ENCODE measurements at regions not wholly inside any gene's neighbourhood (a gene's known extent, or its start where the extent isn't known, plus 50 kb on each side); places are given as distances from the start of the nearest gene placed in this dataset.
A peak's percentile ranks its signal among the peaks of the same experiment; 100 is the strongest.

- Histone ChIP-seq H3K9ac (ENCODE audit: insufficient read depth in 1 of 2, low read depth in 2 of 2, low read length in 2 of 2) (no peak overlapping the region), H3K9me1 (ENCODE audit: control insufficient read depth, insufficient read depth, low read length) (no peaks in the 10 kb centered on the region), H3K4me3 (no peak overlapping the region), H3K4me1 (replicated peaks in 1 of 2; ENCODE audit: control insufficient read depth in 2 of 2, insufficient read depth in 2 of 2, low read length in 2 of 2) (no peaks in the 10 kb centered on the region), H4K20me1 (replicated peaks; ENCODE audit: control insufficient read depth, insufficient read depth, low read length) (no peaks in the 10 kb centered on the region), H3K27ac (ENCODE audit: extremely low read depth, low read depth, low read length) (no peak overlapping the region), H3K79me2 (ENCODE audit: control insufficient read depth, insufficient read depth, low read length) (no peaks in the 10 kb centered on the region), H2AFZ (ENCODE audit: low read depth, low read length) (no peak overlapping the region), H3K4me2 (ENCODE audit: insufficient read depth, low read length) (no peak overlapping the region), H3K27me3 (ENCODE audit: control insufficient read depth in 2 of 2, insufficient read depth in 2 of 2, low read length in 2 of 2) (no peaks in the 10 kb centered on the region), H3K9me3 (replicated peaks; ENCODE audit: control insufficient read depth, insufficient read depth, low read depth, low read length) (no peaks in the 10 kb centered on the region), H3K36me3 (ENCODE audit: control insufficient read depth, insufficient read depth, low read length) (no peaks in the 10 kb centered on the region)
- FAIRE-seq (no peak), DNase-seq (ENCODE audit: extremely low read depth in 1 of 4, low spot score in 3 of 4) (peak in 1 of 4 experiments; percentile 10), ATAC-seq (0 out of 3 replicates have a peak, but pooled peaks have one; percentile 25)
- in situ Hi-C loops (cut with MboI) (no loop called here), intact Hi-C loops (cut with micrococcal nuclease) (no loop called here)
- 0% methylated on average over 3 of the region's 3 CpGs for WGBS (ENCODE audit: insufficient coverage, low coverage, missing lambda C conversion rate)
- BruUV-seq (replicated peaks): no TSS peak
- TF ChIP-seq KLF13 (tag; IDR thresholded peaks at IDR 0.05; ENCODE audit: borderline replicate concordance, low read depth): no peak
- TF ChIP-seq TFE3 (CRISPR knock-in tag; IDR thresholded peaks at IDR 0.05): peak; percentile 60
- TF ChIP-seq TCF3 (CRISPR knock-in tag; IDR thresholded peaks at IDR 0.05): no peak
- peak in 1 of 3 experiments; percentile 25; a peak in 1 of 6 replicates for TF ChIP-seq CTCF (IDR thresholded peaks at IDR 0.05 in 2 of 3, conservative IDR thresholded peaks at IDR 0.05 in 1 of 3; ENCODE audit: insufficient read depth in 2 of 3, low read depth in 1 of 3, low read length in 3 of 3)
- TF ChIP-seq HNRNPLL (IDR thresholded peaks at IDR 0.05; ENCODE audit: low read depth, low read length, poor library complexity, severe bottlenecking): no peak
- no peak for TF ChIP-seq HLTF (IDR thresholded peaks at IDR 0.05)
- no peak for TF ChIP-seq AFF4 (CRISPR knock-in tag; IDR thresholded peaks at IDR 0.05)
- no peak for TF ChIP-seq GTF2A2 (tag; IDR thresholded peaks at IDR 0.05)
- POLR2A ChIA-PET: no interaction called here
- CTCF ChIA-PET (ENCODE audit: low intra/inter-chr PET ratio): no interaction called here
Observed at GRCh38 chr1:95451054-95451453, 217.0 kb downstream of the RWDD3 start.
